NCI-H345 (cell line): ENCODE measurements at regions not wholly inside any gene's neighbourhood (a gene's known extent, or its start where the extent isn't known, plus 50 kb on each side); places are given as distances from the start of the nearest gene placed in this dataset.

Experiments
- DNase-seq: peaks from one replicate; lab custom pipeline; 2025; lab: John Stamatoyannopoulos, UW

DNA sequence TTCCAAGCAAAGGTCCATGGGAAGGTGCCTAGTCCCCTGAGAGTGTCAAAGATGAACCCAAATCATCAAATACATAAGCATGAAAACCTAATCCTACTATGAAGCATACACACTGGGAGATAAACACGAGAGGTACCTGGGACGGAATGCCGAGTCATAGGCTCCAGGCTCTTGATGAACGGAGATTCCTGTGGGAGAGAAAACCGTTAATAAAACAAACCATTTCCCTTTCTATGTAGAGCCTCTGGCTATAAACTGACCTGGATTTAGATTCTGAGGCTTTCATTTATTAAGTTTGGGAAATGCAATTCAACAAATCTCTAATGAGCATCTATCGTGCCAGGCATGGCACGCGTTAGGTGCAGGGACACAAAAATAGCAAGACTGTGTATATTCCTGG, 206.4 kb upstream of the IL12B start:
- no peak for DNase-seq

DNA sequence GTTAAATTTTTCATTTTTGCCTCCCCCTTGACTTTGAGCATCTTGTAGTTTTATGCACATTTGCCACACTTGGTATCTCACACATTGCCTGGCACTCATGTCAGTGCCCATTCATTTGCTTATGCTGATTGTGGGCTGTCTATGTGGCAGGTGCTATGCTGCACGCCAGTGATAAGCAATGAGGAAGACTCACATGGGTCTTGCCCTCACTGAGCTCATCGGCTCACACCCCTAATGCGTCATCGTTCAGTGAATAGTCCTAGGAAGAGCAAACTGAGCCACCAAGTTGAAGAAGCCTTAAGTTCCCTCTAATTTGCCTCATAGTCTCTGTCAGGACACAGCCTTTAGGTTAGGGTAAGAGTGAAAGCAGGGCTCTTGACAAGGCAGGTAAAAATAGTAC, 209.4 kb upstream of the IL12B start:
- no peak for DNase-seq

DNA sequence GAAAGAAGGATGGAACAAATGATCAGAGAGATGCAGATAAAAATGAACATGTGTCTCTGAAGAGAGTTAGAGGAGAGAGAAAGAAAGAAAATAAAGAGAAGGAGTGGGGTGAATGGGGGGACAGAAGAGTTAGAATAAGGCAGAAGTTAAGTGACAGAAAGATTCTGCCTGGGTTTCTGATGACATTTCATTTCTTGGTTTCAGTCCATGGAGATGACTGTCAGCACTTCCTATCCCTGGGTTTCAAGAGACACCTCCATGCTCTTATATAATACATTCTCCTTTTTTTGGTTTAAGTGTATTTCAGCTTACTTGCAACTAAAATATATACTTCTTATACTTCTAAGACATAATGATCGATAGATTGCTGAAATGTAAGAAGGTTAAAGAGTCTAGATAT, 213.0 kb upstream of the IL12B start:
- DNase-seq, result no peak

DNA sequence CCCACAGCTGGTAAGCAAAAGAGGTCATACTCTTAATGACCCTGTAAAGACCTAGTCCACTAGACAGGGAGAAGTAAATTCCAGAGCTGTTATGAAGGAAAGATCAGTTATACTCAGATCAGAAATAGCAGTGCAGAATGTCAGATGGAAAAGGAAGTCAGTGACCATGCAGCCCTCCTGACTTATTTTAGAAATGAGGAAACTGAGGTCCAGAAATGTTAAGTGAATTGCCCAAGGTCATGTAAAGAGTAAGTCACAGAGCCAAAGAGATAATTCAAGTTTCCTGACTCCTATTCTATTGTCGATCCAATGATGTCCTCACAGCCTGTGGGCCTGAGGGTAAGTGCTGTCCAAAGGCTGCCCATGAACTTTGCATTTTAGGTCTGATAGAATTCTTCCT, 214.9 kb upstream of the IL12B start:
- DNase-seq, result no peak

DNA sequence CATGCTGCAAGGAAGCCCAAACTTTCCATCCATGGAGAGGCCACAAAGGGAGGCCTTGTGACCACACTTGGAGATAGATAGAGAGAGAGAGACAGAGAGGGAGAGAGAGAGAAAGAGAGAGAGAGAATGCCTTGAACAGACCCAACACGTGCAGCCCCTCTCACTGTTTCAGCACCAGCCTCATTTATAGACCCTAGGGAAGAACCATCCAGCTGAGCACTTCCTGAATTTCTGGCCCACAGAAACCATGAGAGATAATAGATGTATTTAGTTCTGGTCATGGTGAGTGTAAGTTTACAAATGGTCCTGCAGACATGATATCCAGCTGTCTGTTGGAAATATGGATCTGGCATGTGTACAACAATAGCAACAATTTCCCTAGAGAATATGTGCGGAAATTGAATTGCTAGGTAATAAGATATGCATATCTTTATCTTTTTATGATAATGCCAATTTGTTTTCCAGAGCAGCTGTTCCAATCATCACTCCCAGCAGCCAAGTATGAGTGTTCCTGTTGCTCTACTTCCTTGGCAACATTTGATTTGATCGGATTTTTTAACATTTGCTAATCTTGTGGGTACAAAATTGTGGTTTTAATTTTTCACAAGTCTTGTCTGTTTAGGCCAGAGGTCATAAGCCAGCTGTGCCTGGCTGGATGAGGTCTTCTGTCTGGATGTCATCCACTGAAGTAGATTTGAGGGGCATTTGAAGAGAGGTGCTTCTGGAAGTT, 217.3 kb upstream of the IL12B start:
- no peak for DNase-seq

DNA sequence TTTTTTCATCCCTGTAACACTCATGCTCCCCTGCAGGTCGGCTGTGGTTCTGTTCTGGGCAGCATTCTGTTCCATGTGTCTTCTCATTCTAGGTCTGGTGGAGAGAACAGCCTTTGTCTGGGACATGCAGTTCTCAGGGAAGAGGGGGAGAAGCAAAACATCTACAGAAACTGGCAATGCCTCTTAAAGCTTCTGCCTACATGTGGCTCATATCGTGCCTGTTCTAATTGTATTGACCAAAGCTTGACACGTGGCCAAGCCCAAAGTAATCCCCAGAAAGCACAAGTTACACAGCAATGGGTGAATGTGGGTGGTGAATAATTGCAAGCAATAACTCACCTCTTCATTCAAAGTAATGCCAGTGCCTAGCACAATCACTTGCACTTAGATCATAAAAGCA, 218.2 kb upstream of the IL12B start:
- no peak for DNase-seq

DNA sequence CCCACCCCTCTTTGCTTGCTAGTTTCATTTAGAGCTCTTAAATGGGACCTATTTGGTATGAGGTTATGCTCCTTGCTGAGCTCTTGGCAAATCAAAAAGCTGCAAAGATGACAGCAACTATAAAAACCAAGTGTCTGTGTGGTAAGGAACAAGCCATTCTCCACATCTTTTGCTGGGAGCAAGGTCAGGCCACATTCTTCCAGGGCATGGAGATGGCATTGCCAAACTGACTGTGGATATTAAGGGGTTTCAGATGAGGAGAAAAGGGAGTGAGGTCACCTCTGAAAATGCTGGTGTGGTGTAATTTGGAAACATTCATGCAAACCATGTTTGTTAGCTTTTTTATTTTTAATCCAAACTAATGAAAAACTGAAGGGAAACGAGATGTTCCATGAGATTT, 218.8 kb upstream of the IL12B start:
- no peak for DNase-seq

DNA sequence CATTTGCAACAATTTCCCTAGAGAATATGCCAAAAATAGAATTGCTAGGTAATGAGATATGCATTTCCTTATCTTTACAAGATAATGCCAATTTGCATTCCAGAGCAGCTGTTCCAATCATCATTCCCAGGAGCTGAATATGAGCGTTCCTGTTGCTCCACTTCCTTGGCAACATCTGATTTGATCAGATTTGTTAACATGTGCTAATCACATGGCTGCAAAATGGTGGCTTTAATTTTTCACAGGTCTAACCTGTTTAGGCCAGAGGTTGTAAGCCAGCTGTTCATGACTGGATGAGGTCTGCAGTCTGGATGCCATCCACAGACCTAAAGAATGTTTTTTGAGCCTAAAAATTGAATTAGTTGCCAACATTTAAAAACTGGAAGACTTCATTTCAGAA, 220.7 kb upstream of the IL12B start:
- DNase-seq, result no peak

DNA sequence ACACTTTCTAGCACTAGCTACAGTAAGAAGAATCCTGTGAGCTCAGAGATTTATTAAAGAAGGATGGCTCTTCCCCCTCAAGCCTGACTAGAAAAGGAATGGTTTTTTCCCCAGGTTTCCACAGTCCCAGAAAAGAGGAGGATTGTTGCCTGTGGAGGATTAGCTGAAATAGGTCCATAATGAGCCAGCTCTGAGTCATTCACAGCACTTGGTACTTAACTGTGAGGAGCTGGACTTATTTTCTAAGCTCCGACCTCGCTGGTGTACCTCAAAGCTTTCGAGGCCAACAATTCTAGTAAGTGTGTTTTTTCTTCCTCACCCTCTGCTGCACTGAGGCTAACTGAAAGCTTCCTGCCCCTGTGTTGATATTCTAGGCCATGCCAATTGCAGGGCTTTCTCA, 222.5 kb upstream of the IL12B start:
- DNase-seq, result no peak

DNA sequence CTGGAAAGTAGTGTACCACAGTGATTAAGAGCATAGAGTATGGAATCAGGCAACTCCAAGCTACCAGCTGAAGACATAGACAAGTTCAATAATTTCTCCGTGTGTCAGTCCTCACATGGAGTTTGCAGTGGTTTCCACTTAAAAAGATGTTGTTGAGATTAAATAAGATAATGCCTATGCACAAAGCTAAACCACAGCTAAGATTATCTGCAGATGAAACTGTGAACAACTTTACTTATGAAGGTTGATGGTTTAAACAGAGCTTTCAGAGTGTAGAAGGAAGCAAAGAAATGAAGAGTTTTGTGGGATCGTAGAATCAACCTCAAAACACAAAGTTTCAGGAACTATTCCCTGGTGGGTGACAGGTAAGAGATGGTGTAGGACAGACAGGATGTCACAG, 223.5 kb upstream of the IL12B start:
- no peak for DNase-seq

DNA sequence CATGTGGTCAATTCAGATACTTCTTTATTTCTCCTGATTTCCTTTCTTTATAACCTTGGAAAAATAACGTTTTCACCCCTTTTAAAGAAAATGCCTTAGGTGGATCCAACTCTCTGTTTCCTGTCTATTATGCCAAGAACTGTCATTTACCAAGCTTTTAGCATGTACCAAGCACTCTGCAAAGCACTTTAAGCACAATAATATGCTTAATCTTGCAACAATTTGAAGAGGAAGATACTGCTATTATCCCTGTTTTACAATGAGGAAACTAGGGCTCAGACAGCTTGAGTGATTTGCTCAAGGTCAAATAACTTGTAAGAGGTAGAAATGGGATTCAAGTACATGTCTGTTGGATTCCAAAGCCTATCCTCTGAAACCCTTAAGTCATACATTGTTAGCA, 224.8 kb upstream of the IL12B start:
- DNase-seq, result no peak

DNA sequence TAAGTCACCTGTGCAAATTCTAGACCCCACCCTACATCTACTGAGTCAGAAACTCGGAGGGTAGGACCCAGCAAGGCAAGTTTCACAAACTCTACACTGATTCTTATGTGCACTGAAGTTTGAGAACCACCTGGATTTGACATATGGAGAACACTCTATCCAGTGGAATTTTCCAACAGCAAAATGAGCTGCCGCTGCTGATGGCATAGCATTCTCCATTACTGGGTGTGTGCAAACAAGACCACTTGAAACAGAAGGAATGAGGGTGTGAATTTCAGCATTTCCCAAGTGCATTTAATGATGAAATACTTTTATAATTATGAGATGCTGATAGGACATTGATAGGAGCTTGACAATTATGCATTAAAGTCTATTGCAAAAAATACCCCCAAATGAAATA, 229.1 kb upstream of the IL12B start:
- DNase-seq, result no peak

DNA sequence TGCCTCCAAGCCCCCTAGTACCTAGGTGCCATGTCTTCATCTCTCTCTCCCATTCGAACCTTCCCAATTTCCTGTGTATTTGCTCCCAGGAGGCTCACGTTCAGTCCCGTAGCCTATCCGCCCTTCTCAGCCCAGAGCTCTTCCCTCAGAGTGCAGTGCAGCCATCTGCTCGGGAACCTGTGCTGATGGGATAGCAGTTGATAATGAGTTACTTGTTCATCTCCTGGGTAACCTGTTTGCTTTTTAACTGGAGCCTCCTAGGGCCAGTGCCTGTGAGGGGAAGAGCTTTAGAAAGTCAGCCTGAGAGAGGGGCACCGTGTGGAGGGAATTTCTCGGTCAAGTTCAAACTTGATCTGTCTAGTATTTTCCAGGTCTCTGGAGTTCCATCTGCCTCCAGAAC, 229.8 kb upstream of the IL12B start:
- DNase-seq, result no peak

DNA sequence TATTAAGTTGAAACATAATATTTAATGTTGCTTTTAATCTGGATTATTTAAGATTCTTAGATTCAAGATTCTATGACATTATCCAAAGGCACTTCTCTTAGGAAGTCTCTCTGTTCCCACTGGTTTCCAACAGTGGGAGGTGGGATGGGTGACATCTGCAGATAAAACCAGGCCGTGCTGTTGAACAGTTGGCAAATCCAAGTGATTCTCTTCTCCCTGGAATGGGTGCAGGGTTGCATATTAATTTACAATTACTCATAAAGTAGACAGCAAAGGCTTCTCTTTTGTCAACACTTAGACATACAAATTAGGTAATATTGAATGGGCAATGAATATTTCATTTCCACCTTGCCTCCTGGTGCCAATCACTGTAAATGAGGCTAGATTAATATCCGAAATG, 233.7 kb upstream of the IL12B start:
- DNase-seq, result no peak

DNA sequence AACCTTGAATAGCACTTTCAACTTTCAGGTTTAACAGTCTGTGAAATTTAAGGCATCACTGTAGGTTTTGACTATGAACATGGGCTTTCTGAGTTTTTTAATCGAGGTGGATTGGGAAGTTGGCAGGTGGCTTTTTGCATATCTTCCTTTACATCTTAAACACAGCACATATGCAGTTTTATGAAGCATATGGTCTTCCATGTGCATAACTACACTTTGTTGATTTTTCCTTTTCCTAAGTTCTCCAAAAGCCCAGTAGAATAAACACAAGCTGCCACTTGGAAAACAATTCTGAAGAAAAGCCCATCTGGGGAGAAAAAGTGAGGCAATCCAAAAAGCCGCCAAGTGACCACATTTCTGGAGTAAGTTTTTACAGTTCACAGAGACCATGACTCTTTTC, 236.5 kb upstream of the IL12B start:
- no peak for DNase-seq

DNA sequence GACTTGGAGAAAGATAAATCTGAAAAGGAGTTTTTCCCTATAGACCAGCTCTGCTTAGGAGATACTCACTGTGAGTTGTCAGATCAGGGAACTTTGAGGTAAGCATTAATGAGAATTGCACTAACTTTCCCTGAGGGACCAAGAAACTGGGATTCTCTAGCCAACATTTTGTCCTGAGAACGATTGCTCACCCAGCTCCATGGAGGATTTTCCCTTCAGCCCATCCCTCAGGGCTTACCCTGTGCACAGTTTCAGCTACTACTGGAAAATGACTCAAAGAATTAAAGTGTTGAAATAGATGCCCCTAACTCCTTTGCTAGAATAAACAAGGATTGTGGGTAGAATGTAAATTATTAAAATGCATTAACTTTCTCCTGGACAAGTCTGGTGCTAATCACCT, 237.2 kb upstream of the IL12B start:
- DNase-seq, result no peak

DNA sequence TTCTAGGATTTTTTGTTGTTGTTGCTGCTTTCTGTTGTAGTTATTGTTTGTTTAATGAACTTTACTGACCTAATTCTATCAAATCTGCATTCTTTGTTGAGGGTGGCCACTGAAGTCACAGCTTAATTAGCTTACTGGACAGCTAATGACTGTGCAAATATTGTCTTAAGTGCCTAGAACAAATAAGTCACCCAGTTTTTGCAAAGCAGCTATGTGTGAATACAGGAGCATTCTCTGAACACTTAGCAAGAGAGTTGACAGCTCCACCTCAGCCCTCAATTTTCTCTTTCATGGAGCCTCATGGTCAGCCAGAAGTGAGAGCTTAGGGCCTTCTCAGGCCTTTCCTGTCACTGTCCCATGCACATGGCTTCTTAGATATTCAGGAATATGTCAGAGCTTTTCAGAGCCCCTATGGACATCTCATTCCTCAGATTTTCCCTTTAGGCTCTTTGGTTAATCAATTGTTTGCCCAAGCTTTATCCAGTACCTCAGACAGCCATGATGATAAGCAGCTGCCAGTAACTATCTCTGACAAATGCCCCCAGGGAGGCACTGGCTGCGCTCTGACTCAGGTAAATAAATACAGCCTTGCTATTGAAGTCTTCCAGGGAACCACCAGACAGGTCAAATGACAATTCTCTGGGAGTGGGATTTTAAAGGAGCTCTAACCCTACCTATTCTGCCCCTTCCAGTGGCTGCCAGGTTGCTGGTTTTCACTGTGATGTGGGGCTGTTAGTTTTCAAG, 241.4 kb upstream of the IL12B start:
- DNase-seq, result no peak

DNA sequence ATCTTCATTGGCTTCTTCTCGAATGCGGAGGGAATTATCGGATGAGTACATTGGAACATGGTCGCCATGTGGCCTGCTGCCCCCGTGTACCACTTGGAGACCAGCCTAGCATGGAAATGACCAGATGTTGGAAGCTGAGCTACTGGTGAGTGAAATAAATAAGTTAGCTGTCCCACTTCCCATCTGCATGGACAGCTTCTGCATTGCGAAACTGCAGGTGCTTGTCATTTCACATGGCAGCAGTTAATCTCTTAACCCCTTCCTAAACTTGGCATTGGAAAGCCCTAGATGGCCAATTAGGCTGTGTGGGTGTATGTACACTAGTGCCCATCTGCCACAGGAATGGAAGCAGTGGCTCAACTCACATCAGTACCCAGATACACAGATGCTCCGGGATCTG, 246.6 kb upstream of the IL12B start:
- DNase-seq, result no peak

DNA sequence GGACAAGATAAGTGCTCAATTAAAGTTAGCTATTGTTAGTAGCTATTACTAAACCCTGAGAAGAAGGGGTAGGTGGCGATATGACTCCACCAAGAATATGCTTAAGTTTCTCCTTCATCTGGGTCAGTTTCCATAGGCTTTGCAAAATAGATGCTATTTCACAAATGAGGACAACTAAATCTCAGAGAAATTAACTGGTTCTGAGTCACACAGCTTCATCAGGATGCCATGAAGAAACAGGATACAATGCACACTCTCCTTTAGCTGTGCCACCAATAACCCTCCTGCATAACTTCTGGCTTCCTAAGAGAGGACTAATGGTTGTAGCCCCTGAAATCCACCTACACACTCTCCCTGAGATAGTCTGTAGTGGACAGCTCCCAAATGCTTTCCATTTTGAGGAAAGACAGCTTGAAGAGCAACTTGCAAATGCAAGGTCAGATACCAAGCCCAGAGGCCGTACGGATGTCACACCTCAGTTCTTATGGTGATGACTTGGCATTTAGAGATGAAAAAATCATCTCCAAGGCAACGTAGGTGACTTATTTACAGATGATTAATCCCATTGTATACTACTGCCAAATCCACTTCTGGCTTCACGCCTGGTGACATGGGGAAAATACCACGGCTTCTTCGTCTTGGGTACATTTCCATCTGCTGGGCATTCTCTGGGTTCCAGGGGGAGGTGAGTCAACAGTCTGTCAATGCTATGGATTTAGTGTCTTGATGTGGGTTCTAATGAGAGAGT, 251.4 kb upstream of the IL12B start:
- DNase-seq, result no peak

DNA sequence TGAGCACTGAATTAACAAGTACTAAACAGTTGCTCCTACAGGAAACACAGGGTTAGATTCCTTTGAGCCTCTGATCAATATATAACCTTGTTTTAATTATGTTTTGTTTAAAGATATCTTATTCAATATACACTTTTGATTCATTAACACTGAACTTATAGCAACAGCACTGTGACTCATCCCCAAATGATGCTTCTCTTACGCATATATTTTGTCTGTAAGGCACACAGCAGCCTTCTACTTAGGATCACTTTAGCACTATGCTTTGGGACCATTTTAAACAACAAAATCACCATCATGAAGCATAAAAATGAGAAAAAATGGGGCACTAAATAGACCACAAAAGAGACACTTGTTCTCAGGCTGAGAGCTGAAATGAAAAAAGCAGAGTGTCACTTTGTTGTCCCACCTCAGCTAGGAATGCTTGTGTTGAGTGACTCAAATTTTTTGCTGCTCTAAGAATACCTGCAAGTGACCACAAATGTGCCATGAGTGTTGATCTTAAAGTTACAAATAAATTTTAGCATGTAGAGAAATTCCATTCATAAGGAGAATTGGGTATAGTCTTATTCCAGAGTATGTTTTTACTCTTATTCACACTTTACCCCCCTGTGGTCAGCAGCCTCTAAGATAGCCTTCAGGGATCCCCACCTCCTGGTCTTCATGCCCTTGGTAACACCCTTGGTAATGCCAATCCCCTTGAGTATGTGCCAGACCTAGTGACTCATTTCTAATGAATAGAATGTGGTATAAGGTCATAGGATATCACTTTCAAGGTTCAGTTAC, 252.7 kb upstream of the IL12B start:
- DNase-seq, result no peak

DNA sequence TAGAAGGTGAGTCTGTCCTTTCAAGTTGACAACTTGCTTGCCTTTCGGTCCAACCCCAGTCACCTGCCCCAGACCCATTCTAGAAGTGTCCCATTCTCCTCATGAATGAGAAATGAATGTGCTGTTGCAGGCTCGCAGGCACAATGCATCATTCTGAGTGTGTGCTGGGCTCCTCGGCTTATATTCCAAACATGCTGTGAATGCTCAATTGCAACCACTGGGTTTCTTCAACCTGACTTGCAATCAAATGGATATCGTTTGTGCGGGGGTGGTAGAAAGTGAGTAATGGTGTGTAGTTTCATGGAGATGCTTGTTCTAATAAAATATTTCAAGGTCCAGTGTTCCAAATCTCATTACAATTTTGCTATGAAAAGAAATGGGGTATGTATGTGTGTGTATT, 256.6 kb upstream of the IL12B start:
- DNase-seq, result no peak

DNA sequence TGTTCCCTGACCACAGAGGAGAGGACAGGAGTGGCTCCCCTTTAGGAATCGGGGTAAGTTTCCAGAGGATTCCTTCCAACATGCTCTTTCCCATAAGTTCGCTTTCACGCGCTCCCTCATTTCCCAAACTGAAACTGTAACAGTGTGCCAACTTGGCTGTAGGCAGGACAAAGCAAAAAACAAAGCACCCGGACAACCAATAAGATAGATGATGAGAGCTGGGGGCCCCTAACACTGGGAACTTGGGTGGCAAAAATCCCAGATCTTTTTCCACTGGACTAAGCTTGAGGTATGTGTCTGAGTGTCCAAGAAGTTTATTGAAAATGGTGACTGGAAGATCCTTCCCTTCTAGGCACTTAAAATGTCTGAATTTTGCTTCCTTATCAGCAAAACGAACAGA, 258.7 kb upstream of the IL12B start:
- DNase-seq, result no peak
